Uterus (tissue), 2 donors: ENCODE measurements at regions not wholly inside any gene's neighbourhood (a gene's known extent, or its start where the extent isn't known, plus 50 kb on each side); places are given as distances from the start of the nearest gene placed in this dataset.

ENCODE experiments used
- CTCF ChIP-seq, 4 experiments: fragments of 200-600 bp in 2 of 4; fragments of 450-650 bp in 2 of 4; sonication (generic) in 2 of 4; IDR thresholded peaks; one replicate each; pipeline ENCODE4 v1.5.1; 2016 to 2019; ENCODE audit warnings: antibody characterized with exemption in 4 of 4, mild to moderate bottlenecking in 2 of 4, moderate library complexity in 1 of 4
- POLR2A ChIP-seq, 2 donors: fragments of 450-650 bp; IDR thresholded peaks; one replicate each; pipeline ENCODE4 v1.6.1; 2016; ENCODE audit warnings: antibody characterized with exemption in 2 of 2, mild to moderate bottlenecking in 1 of 2, moderate library complexity in 1 of 2

- TF ChIP-seq CTCF (IDR thresholded peaks at IDR 0.05) (no peak), POLR2A (IDR thresholded peaks at IDR 0.05) (no peak)
Observed at GRCh38 chr9:108139900-108140299, 650.3 kb upstream of the KLF4 start.
